Vagina (tissue), 2 donors: ENCODE measurements at regions not wholly inside any gene's neighbourhood (a gene's known extent, or its start where the extent isn't known, plus 50 kb on each side); places are given as distances from the start of the nearest gene placed in this dataset.
A peak's percentile ranks its signal among the peaks of the same experiment; 100 is the strongest.

Experiments
- DNase-seq, 2 donors: peaks; one replicate each; pipeline ENCODE4 v3.0.0-alpha.2; 2017; ENCODE audit errors: extremely low spot score in 2 of 2
- H3K27ac ChIP-seq: fragments of 200-600 bp; sonication (generic); one replicate; pipeline ENCODE4 v1.5.1; 2019
- H3K27me3 ChIP-seq: fragments of 200-600 bp; sonication (generic); one replicate; pipeline ENCODE4 v1.5.1; 2019
- H3K36me3 ChIP-seq, 2 donors: fragments of 200-600 bp; sonication (generic); one replicate each; pipeline ENCODE4 v1.5.1; 2017 to 2019
- H3K4me1 ChIP-seq: fragments of 200-600 bp; sonication (generic); one replicate; pipeline ENCODE4 v1.5.1; 2019
- H3K4me3 ChIP-seq, 2 donors: fragments of 200-600 bp; sonication (generic); 1 replicate in 1 of 2; 2 replicates in 1 of 2; pipeline ENCODE4 v1.5.1; 2016 to 2019
- H3K9me3 ChIP-seq: fragments of 200-600 bp; sonication (generic); one replicate; pipeline ENCODE4 v1.5.1; 2019
- CTCF ChIP-seq, 3 experiments: fragments of 450-650 bp in 2 of 3; fragments of 200-600 bp in 1 of 3; sonication (generic) in 1 of 3; IDR thresholded peaks; one replicate each; pipeline ENCODE4 v1.5.1; 2017 to 2019; ENCODE audit warnings: antibody characterized with exemption in 3 of 3, mild to moderate bottlenecking in 2 of 3, moderate library complexity in 2 of 3
- POLR2A ChIP-seq, 2 donors: fragments of 450-650 bp; IDR thresholded peaks; one replicate each; pipeline ENCODE4 v1.6.1; 2017; ENCODE audit warnings: antibody characterized with exemption in 2 of 2, mild to moderate bottlenecking in 2 of 2, moderate library complexity in 2 of 2
- POLR2AphosphoS5 ChIP-seq, 2 donors: sonication (generic); formaldehyde crosslinking; IDR thresholded peaks; one replicate each; pipeline ENCODE4 v1.9.0; 2017; ENCODE audit warnings: antibody characterized with exemption in 2 of 2, mild to moderate bottlenecking in 2 of 2, low read depth in 1 of 2; ENCODE audit not compliant: insufficient read depth in 1 of 2
- intact Hi-C: fragments of 100-400 bp; cut with DNase I; formaldehyde crosslinking; loops from one replicate; pipeline ENCODE4 v1.15.1; 2023

GRCh38 chr2:60298006-60298696 is 255.3 kb downstream of the BCL11A start:
- Histone ChIP-seq H3K27ac (no peak overlapping the region), H3K27me3 (no peaks in the 10 kb centered on the region), H3K36me3 (no peaks in the 10 kb centered on the region), H3K4me1 (no peaks in the 10 kb centered on the region), H3K9me3 (no peaks in the 10 kb centered on the region), H3K4me3 (no peak overlapping the region)
- TF ChIP-seq CTCF (IDR thresholded peaks at IDR 0.05), result no peak
- no peak for TF ChIP-seq POLR2A (IDR thresholded peaks at IDR 0.05)
- TF ChIP-seq POLR2AphosphoS5 (IDR thresholded peaks at IDR 0.05; ENCODE audit: insufficient read depth in 1 of 2, low read depth in 1 of 2), result no peak
- intact Hi-C loops, result no loop called here
- no peak for DNase-seq

GRCh38 chr2:60297296-60298005 is 256.0 kb downstream of the BCL11A start:
- H3K4me1 ChIP-seq, result no peaks in the 10 kb centered on the region
- peak overlapping the region; percentile 56 for H3K27ac ChIP-seq
- no peaks in the 10 kb centered on the region for H3K36me3 ChIP-seq
- no peak overlapping the region for H3K4me3 ChIP-seq
- no peak for TF ChIP-seq POLR2AphosphoS5 (IDR thresholded peaks at IDR 0.05; ENCODE audit: insufficient read depth in 1 of 2, low read depth in 1 of 2)
- TF ChIP-seq CTCF (IDR thresholded peaks at IDR 0.05), result no peak
- no peak for TF ChIP-seq POLR2A (IDR thresholded peaks at IDR 0.05)
- H3K9me3 ChIP-seq, result no peaks in the 10 kb centered on the region
- no peaks in the 10 kb centered on the region for H3K27me3 ChIP-seq
- intact Hi-C loops, result no loop called here
- DNase-seq, result no peak

GRCh38 chr2:60296219-60296955 is 257.1 kb downstream of the BCL11A start:
- Histone ChIP-seq H3K4me3 (no peak overlapping the region), H3K9me3 (no peaks in the 10 kb centered on the region), H3K27me3 (no peaks in the 10 kb centered on the region), H3K36me3 (no peaks in the 10 kb centered on the region), H3K27ac (peak overlapping the region; percentile 56), H3K4me1 (no peaks in the 10 kb centered on the region)
- intact Hi-C loops, result no loop called here
- TF ChIP-seq CTCF (IDR thresholded peaks at IDR 0.05) (no peak), POLR2AphosphoS5 (IDR thresholded peaks at IDR 0.05; ENCODE audit: insufficient read depth in 1 of 2, low read depth in 1 of 2) (no peak)
- no peak for DNase-seq

- TF ChIP-seq CTCF (IDR thresholded peaks at IDR 0.05) (no peak), POLR2A (IDR thresholded peaks at IDR 0.05) (no peak), POLR2AphosphoS5 (IDR thresholded peaks at IDR 0.05; ENCODE audit: insufficient read depth in 1 of 2, low read depth in 1 of 2) (no peak)
- no peak for DNase-seq
- Histone ChIP-seq H3K4me1 (no peaks in the 10 kb centered on the region), H3K4me3 (no peak overlapping the region), H3K27ac (no peak overlapping the region), H3K9me3 (no peaks in the 10 kb centered on the region), H3K36me3 (no peaks in the 10 kb centered on the region), H3K27me3 (no peaks in the 10 kb centered on the region)
- intact Hi-C loops, result no loop called here
Measured at GRCh38 chr2:60295636-60295962, 257.9 kb downstream of the BCL11A start.
